SKM-1 treated with dmso at 0.1 percent for 144 hours (cell line): ENCODE measurements at regions not wholly inside any gene's neighbourhood (a gene's known extent, or its start where the extent isn't known, plus 50 kb on each side); places are given as distances from the start of the nearest gene placed in this dataset.

Source experiments
- DNase-seq: peaks from one replicate; lab custom pipeline; 2025; ENCODE audit not compliant: unreplicated experiment; lab: John Stamatoyannopoulos, UW

DNA sequence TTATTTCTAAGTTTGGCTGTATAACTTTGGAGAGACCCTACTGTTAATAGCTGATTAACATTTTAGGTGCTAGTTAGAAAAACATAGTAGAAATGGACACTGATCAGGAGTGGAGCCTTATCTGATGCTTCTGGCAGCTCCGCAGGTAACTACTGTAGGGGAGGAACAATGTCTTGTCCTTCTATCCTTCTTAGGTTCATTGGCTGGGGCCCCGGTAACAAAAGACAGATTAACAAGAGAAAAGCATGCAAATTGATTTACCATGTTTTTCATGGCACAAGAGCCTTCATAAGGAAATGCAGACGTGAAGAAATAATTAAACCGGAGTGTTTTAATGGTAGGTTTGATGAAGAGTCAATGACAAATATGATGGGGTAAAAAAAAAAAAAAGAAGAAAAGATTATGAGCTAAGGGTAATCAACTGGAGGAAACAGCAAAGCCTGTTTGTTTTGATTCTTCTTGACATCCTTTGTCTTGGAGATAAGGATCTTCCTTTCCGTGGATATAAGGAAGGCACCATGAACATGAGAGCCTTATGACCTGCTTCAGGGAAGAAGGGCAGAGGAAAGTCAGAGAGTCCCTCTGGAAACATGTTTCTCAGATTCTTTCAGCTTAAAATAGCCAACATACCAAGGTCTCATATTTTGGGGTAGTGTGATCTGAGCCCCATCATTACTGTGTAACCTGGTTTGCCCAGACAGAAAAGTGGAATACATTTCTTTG is 62.4 kb upstream of the GCFC2 start:
- no peak for DNase-seq

DNA sequence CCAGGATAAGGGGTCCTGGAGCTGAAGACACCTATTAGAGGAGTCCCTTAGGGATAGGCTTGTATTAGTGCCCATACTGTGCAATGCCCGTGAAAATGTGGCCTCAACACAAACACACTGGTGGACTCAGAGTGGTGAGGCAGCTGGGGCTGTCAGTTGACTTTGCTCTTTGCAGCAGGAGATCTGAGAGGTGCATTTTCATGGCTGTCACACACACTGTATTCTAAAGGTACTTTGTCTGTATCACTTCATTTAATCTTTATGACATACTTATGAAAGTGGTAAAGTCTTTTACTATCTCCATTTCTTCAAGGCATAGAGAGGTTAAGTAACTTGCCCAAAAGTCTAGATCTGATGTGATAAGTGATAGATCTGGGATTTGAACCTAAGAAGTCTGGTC is 55.1 kb upstream of the GCFC2 start:
- no peak for DNase-seq

GRCh38 chr2:75764611-75765010 is 53.9 kb upstream of the GCFC2 start:
- DNase-seq, result no peak
